ENCODE measurements at regions not wholly inside any gene's neighbourhood (a gene's known extent, or its start where the extent isn't known, plus 50 kb on each side); places are given as distances from the start of the nearest gene placed in this dataset.

GRCh38 chr5:135089912-135090311 is 55.9 kb upstream of the PITX1 start:
- DNase-seq (ENCODE audit: low spot score): no peak
- Histone ChIP-seq H3K4me3 (ENCODE audit: low read depth in 1 of 3, low read length in 3 of 3) (no peak overlapping the region), H3K9me3 (ENCODE audit: control insufficient read depth in 4 of 4, low read length in 3 of 4) (no peaks in the 10 kb centered on the region), H3K27ac (ENCODE audit: low read depth in 1 of 2, low read length in 2 of 2) (no peak overlapping the region), H3K9ac (ENCODE audit: low read depth in 1 of 2, low read length in 2 of 2) (no peak overlapping the region), H3K27me3 (ENCODE audit: control insufficient read depth in 4 of 4, insufficient read depth in 4 of 4, low read length in 3 of 4) (peaks cover 0 to 3% (median 0%) of the 10 kb centered on the region in 4 donors), H3K36me3 (ENCODE audit: control insufficient read depth in 4 of 4, insufficient read depth in 3 of 4, low read depth in 1 of 4, low read length in 3 of 4) (no peaks in the 10 kb centered on the region), H3K4me1 (ENCODE audit: control insufficient read depth in 4 of 4, insufficient read depth in 4 of 4, low read length in 3 of 4) (no peaks in the 10 kb centered on the region)
- no peak for TF ChIP-seq REST (IDR thresholded peaks at IDR 0.05)
- WGBS: 92% methylated on average over 3 of the region's 3 CpGs

DNA sequence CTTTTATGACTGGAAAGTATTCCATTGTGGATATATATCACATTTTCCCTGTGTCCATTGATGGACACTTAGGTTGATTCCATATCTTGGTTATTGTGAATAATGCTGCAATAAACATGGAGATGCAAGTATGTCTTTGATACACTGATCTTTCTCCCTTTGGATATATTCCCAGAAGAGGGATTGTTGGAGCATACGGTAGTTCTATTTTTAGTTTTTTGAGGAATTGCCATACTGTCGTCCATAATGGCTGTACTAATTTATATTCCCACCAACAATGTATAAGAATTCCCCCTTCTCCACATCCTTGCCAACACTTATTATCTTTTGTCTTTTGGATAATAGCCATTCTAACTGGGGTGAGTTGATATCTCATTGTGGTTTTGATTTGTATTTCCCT is 54.9 kb upstream of the PITX1 start:
- no peaks in the 10 kb centered on the region for H3K9me3 ChIP-seq (ENCODE audit: control insufficient read depth in 4 of 4, low read length in 3 of 4)
- DNase-seq (ENCODE audit: low spot score): no peak
- no peaks in the 10 kb centered on the region for H3K36me3 ChIP-seq (ENCODE audit: control insufficient read depth in 4 of 4, insufficient read depth in 3 of 4, low read depth in 1 of 4, low read length in 3 of 4)
- no peak for TF ChIP-seq JUND (IDR thresholded peaks at IDR 0.05)
- TF ChIP-seq, protein P1, sequence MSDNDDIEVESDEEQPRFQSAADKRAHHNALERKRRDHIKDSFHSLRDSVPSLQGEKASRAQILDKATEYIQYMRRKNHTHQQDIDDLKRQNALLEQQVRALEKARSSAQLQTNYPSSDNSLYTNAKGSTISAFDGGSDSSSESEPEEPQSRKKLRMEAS (IDR thresholded peaks at IDR 0.05): no peak
- H3K4me1 ChIP-seq (ENCODE audit: control insufficient read depth in 4 of 4, insufficient read depth in 4 of 4, low read length in 3 of 4): no peaks in the 10 kb centered on the region
- H3K9ac ChIP-seq (ENCODE audit: low read depth in 1 of 2, low read length in 2 of 2): no peak overlapping the region
- peaks cover 0 to 3% (median 0%) of the 10 kb centered on the region in 4 donors for H3K27me3 ChIP-seq (ENCODE audit: control insufficient read depth in 4 of 4, insufficient read depth in 4 of 4, low read length in 3 of 4)
- no peak overlapping the region for H3K4me3 ChIP-seq (ENCODE audit: low read depth in 1 of 3, low read length in 3 of 3)
- 36% methylated on average over 2 of the region's 2 CpGs for WGBS
- H3K27ac ChIP-seq (ENCODE audit: low read depth in 1 of 2, low read length in 2 of 2): no peak overlapping the region

DNA sequence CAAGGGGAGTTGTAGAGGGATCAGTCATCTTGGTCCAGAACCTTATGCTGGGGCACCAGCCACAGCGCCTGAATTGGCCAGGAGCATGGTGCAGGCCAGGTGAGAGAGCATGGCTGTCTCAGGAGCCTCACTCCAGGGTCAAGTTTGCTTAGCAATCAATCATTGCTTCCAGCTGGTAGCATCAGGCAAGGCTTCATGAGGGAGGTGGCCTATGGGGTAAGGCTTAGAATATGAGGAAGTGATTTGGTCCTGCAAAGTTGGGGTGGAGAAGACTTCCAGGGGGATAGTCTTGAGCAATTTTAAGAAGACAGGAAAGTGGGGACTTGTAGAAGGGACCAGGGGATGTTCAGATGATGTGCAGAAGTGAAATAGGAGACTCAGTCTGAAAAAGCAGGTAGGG is 53.9 kb upstream of the PITX1 start:
- H3K4me1 ChIP-seq (ENCODE audit: control insufficient read depth in 4 of 4, insufficient read depth in 4 of 4, low read length in 3 of 4): no peaks in the 10 kb centered on the region
- peaks cover 0 to 3% (median 0%) of the 10 kb centered on the region in 4 donors for H3K27me3 ChIP-seq (ENCODE audit: control insufficient read depth in 4 of 4, insufficient read depth in 4 of 4, low read length in 3 of 4)
- DNase-seq (ENCODE audit: low spot score): no peak
- WGBS: 82% methylated on average over 1 of the region's 1 CpG
- no peaks in the 10 kb centered on the region for H3K9me3 ChIP-seq (ENCODE audit: control insufficient read depth in 4 of 4, low read length in 3 of 4)
- H3K27ac ChIP-seq (ENCODE audit: low read depth in 1 of 2, low read length in 2 of 2): no peak overlapping the region
- no peak overlapping the region for H3K9ac ChIP-seq (ENCODE audit: low read depth in 1 of 2, low read length in 2 of 2)
- H3K36me3 ChIP-seq (ENCODE audit: control insufficient read depth in 4 of 4, insufficient read depth in 3 of 4, low read depth in 1 of 4, low read length in 3 of 4): no peaks in the 10 kb centered on the region
- no peak overlapping the region for H3K4me3 ChIP-seq (ENCODE audit: low read depth in 1 of 3, low read length in 3 of 3)
- TF ChIP-seq EGR1 (IDR thresholded peaks at IDR 0.05; ENCODE audit: low read depth in 2 of 2) (no peak), NR2F2 (IDR thresholded peaks at IDR 0.05) (no peak), RAD21 (IDR thresholded peaks at IDR 0.05) (no peak), HNF4G (IDR thresholded peaks at IDR 0.05) (no peak), ATF3 (IDR thresholded peaks at IDR 0.05) (no peak), JUND (IDR thresholded peaks at IDR 0.05) (no peak), ZBTB33 (IDR thresholded peaks at IDR 0.05) (no peak), YY1 (IDR thresholded peaks at IDR 0.05) (no peak), RXRA (IDR thresholded peaks at IDR 0.05) (no peak), FOXA2 (IDR thresholded peaks at IDR 0.05) (no peak), GABPA (IDR thresholded peaks at IDR 0.05 in 1 of 2, conservative IDR thresholded peaks at IDR 0.05 in 1 of 2) (no peak), HNF4A (conservative IDR thresholded peaks at IDR 0.05) (no peak), FOXA1 (IDR thresholded peaks at IDR 0.05) (no peak), SP1 (IDR thresholded peaks at IDR 0.05) (no peak), REST (IDR thresholded peaks at IDR 0.05) (no peak)
- TF ChIP-seq, protein P2, sequence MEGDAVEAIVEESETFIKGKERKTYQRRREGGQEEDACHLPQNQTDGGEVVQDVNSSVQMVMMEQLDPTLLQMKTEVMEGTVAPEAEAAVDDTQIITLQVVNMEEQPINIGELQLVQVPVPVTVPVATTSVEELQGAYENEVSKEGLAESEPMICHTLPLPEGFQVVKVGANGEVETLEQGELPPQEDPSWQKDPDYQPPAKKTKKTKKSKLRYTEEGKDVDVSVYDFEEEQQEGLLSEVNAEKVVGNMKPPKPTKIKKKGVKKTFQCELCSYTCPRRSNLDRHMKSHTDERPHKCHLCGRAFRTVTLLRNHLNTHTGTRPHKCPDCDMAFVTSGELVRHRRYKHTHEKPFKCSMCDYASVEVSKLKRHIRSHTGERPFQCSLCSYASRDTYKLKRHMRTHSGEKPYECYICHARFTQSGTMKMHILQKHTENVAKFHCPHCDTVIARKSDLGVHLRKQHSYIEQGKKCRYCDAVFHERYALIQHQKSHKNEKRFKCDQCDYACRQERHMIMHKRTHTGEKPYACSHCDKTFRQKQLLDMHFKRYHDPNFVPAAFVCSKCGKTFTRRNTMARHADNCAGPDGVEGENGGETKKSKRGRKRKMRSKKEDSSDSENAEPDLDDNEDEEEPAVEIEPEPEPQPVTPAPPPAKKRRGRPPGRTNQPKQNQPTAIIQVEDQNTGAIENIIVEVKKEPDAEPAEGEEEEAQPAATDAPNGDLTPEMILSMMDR (IDR thresholded peaks at IDR 0.05; ENCODE audit: low read depth, low read length, missing input control): no peak
- TF ChIP-seq, protein P1 (IDR thresholded peaks at IDR 0.05): no peak

Data from liver (tissue), 8 donors.